ENCODE measurements at regions not wholly inside any gene's neighbourhood (a gene's known extent, or its start where the extent isn't known, plus 50 kb on each side); places are given as distances from the start of the nearest gene placed in this dataset.

GRCh38 chr17:51496378-51496777, 236.0 kb downstream of the UTP18 start:
- no peak for TF ChIP-seq SIX5 (IDR thresholded peaks at IDR 0.05; ENCODE audit: low read depth, low read length, severe bottlenecking)
- no peak for TF ChIP-seq NRF1 (conservative IDR thresholded peaks at IDR 0.05; ENCODE audit: low read depth, low read length)
- no peak for TF ChIP-seq RFX5 (IDR thresholded peaks at IDR 0.05; ENCODE audit: low read depth, low read length)
- TF ChIP-seq, protein P1, sequence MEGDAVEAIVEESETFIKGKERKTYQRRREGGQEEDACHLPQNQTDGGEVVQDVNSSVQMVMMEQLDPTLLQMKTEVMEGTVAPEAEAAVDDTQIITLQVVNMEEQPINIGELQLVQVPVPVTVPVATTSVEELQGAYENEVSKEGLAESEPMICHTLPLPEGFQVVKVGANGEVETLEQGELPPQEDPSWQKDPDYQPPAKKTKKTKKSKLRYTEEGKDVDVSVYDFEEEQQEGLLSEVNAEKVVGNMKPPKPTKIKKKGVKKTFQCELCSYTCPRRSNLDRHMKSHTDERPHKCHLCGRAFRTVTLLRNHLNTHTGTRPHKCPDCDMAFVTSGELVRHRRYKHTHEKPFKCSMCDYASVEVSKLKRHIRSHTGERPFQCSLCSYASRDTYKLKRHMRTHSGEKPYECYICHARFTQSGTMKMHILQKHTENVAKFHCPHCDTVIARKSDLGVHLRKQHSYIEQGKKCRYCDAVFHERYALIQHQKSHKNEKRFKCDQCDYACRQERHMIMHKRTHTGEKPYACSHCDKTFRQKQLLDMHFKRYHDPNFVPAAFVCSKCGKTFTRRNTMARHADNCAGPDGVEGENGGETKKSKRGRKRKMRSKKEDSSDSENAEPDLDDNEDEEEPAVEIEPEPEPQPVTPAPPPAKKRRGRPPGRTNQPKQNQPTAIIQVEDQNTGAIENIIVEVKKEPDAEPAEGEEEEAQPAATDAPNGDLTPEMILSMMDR (IDR thresholded peaks at IDR 0.05 in 2 of 3, conservative IDR thresholded peaks at IDR 0.05 in 1 of 3; ENCODE audit: control insufficient read depth in 2 of 3, extremely low read depth in 1 of 3, insufficient read depth in 1 of 3, low read depth in 3 of 3, low read length in 3 of 3), result no peak
- TF ChIP-seq, protein P2, sequence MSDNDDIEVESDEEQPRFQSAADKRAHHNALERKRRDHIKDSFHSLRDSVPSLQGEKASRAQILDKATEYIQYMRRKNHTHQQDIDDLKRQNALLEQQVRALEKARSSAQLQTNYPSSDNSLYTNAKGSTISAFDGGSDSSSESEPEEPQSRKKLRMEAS (IDR thresholded peaks at IDR 0.05; ENCODE audit: low read depth, low read length), result no peak
- TF ChIP-seq, protein P3, sequence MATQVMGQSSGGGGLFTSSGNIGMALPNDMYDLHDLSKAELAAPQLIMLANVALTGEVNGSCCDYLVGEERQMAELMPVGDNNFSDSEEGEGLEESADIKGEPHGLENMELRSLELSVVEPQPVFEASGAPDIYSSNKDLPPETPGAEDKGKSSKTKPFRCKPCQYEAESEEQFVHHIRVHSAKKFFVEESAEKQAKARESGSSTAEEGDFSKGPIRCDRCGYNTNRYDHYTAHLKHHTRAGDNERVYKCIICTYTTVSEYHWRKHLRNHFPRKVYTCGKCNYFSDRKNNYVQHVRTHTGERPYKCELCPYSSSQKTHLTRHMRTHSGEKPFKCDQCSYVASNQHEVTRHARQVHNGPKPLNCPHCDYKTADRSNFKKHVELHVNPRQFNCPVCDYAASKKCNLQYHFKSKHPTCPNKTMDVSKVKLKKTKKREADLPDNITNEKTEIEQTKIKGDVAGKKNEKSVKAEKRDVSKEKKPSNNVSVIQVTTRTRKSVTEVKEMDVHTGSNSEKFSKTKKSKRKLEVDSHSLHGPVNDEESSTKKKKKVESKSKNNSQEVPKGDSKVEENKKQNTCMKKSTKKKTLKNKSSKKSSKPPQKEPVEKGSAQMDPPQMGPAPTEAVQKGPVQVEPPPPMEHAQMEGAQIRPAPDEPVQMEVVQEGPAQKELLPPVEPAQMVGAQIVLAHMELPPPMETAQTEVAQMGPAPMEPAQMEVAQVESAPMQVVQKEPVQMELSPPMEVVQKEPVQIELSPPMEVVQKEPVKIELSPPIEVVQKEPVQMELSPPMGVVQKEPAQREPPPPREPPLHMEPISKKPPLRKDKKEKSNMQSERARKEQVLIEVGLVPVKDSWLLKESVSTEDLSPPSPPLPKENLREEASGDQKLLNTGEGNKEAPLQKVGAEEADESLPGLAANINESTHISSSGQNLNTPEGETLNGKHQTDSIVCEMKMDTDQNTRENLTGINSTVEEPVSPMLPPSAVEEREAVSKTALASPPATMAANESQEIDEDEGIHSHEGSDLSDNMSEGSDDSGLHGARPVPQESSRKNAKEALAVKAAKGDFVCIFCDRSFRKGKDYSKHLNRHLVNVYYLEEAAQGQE (IDR thresholded peaks at IDR 0.05; ENCODE audit: low read depth, low read length), result no peak
- TF ChIP-seq SIN3A (IDR thresholded peaks at IDR 0.05; ENCODE audit: low read depth, low read length), result no peak
- no peak for TF ChIP-seq EZH2 (IDR thresholded peaks at IDR 0.05; ENCODE audit: borderline replicate concordance, control insufficient read depth, low read depth, low read length)
- TF ChIP-seq BHLHE40 (IDR thresholded peaks at IDR 0.05; ENCODE audit: borderline replicate concordance in 1 of 2, low read depth in 2 of 2, low read length in 1 of 2), result no peak
- no peak for TF ChIP-seq SMC3 (IDR thresholded peaks at IDR 0.05; ENCODE audit: borderline replicate concordance, low read length)
- TF ChIP-seq SRF (IDR thresholded peaks at IDR 0.05; ENCODE audit: low read depth in 2 of 2, low read length in 2 of 2), result no peak
- no peak for TF ChIP-seq POLR2A (IDR thresholded peaks at IDR 0.05; ENCODE audit: low read depth, low read length)
- TF ChIP-seq, protein P4, sequence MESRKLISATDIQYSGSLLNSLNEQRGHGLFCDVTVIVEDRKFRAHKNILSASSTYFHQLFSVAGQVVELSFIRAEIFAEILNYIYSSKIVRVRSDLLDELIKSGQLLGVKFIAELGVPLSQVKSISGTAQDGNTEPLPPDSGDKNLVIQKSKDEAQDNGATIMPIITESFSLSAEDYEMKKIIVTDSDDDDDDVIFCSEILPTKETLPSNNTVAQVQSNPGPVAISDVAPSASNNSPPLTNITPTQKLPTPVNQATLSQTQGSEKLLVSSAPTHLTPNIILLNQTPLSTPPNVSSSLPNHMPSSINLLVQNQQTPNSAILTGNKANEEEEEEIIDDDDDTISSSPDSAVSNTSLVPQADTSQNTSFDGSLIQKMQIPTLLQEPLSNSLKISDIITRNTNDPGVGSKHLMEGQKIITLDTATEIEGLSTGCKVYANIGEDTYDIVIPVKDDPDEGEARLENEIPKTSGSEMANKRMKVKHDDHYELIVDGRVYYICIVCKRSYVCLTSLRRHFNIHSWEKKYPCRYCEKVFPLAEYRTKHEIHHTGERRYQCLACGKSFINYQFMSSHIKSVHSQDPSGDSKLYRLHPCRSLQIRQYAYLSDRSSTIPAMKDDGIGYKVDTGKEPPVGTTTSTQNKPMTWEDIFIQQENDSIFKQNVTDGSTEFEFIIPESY (IDR thresholded peaks at IDR 0.05), result no peak

Measured in GM12878 (cell line).